PC-9 (cell line): ENCODE measurements at regions not wholly inside any gene's neighbourhood (a gene's known extent, or its start where the extent isn't known, plus 50 kb on each side); places are given as distances from the start of the nearest gene placed in this dataset.

ENCODE experiments used
- BruUV-seq: library from RNA; stranded (reverse); fragments of 400-500 nt; replicated peaks from 2 replicates; lab custom pipeline; 2021; lab: Mats Ljungman, UMichigan
- CTCF ChIA-PET: fragments of 300-600 bp; sonication (Branson Sonifier 250); formaldehyde crosslinking; loops from one replicate; lab custom pipeline; 2022; ENCODE audit warnings: antibody characterized with exemption; lab: Charles Lee
- POLR2A ChIA-PET: fragments of 300-600 bp; sonication (Branson Sonifier 250); formaldehyde crosslinking; loops from one replicate; lab custom pipeline; 2022; ENCODE audit warnings: antibody characterized with exemption; ENCODE audit not compliant: unreplicated experiment; lab: Charles Lee
- DNase-seq, 2 experiments: peaks; one replicate each; pipeline versions ENCODE4 v3.0.0 to v3.0.0-alpha.2; 2015 to 2022; ENCODE audit warnings: mixed read lengths in 1 of 2
- H2AFZ ChIP-seq: fragments of 200-600 bp; sonication (generic); 2 replicates; pipeline ENCODE4 v1.8.1; 2017; ENCODE audit warnings: antibody characterized with exemption
- H3F3A ChIP-seq: fragments of 200-600 bp; sonication (generic); 2 replicates; pipeline ENCODE4 v1.8.1; 2017; ENCODE audit warnings: antibody characterized with exemption, mild to moderate bottlenecking, low read depth; ENCODE audit not compliant: insufficient read depth
- H3K27ac ChIP-seq: fragments of 200-600 bp; sonication (generic); 2 replicates; pipeline ENCODE4 v1.6.1; 2016; ENCODE audit warnings: mixed run types
- H3K27me3 ChIP-seq: fragments of 200-600 bp; sonication (generic); 2 replicates; pipeline ENCODE4 v1.6.1; 2016; ENCODE audit warnings: low read depth, mixed run types; ENCODE audit not compliant: insufficient read depth
- H3K36me3 ChIP-seq: fragments of 200-600 bp; sonication (generic); 2 replicates; pipeline ENCODE4 v1.6.1; 2016; ENCODE audit warnings: low read depth, mixed run types
- H3K4me1 ChIP-seq: fragments of 200-600 bp; sonication (generic); replicated peaks from 2 replicates; pipeline ENCODE4 v1.6.1; 2016; ENCODE audit warnings: mixed run types; ENCODE audit not compliant: insufficient read depth
- H3K4me2 ChIP-seq: fragments of 200-600 bp; sonication (generic); 2 replicates; pipeline ENCODE4 v1.6.1; 2017; ENCODE audit warnings: mixed run types
- H3K4me3 ChIP-seq: fragments of 200-600 bp; sonication (generic); 2 replicates; pipeline ENCODE4 v1.6.1; 2016; ENCODE audit warnings: mixed run types
- H3K79me2 ChIP-seq: fragments of 200-600 bp; sonication (generic); 2 replicates; pipeline ENCODE4 v1.6.1; 2017; ENCODE audit warnings: low read depth, mixed run types
- H3K9me2 ChIP-seq: fragments of 200-600 bp; sonication (generic); 2 replicates; pipeline ENCODE4 v1.8.1; 2017; ENCODE audit warnings: mild to moderate bottlenecking; ENCODE audit not compliant: insufficient read depth
- H3K9me3 ChIP-seq: fragments of 200-600 bp; sonication (generic); 2 replicates; pipeline ENCODE4 v1.8.1; 2016; ENCODE audit warnings: low read depth; ENCODE audit not compliant: insufficient read depth
- H4K20me1 ChIP-seq: fragments of 200-600 bp; sonication (generic); 2 replicates; pipeline ENCODE4 v1.8.1; 2017; ENCODE audit not compliant: insufficient read depth
- EZH2 ChIP-seq: fragments of 200-600 bp; sonication (generic); IDR thresholded peaks from 2 replicates; pipeline ENCODE4 v1.8.0; 2017; ENCODE audit warnings: antibody characterized with exemption, low read depth
- intact Hi-C: fragments of 100-400 bp; cut with micrococcal nuclease; formaldehyde crosslinking; loops from one replicate; pipeline ENCODE4 v1.10.0; 2022; ENCODE audit not compliant: unreplicated experiment
- TF ChIP-seq, protein P1 (sequence below): fragments of 200-600 bp; sonication (generic); conservative IDR thresholded peaks from 2 replicates; pipeline ENCODE4 v1.6.1; 2017; ENCODE audit warnings: mixed run types, antibody characterized with exemption, mild to moderate bottlenecking, moderate library complexity

DNA sequence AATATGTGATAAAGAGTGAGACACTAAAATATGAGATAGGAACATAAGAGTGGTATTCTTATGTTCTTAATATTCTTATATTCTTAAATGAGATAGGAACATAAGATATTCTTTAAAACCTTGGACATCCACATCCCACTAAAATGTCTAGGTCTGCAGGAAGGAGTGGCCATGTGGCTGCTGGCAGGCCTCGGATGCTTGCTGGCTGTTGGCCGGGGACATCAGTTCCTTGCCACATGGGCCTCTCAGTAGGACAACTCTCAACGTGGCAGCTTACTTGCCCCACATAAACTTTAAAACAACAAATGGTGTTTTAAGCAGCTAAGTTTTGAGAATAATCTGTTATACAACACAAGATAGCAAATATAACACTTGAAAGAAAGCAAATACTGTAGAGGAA is 240.1 kb downstream of the CASP12 start:
- Histone ChIP-seq H3K27me3 (no peaks in the 10 kb centered on the region), H3K27ac (no peak overlapping the region), H3K4me2 (no peak overlapping the region), H3K9me2 (no peaks in the 10 kb centered on the region), H4K20me1 (no peaks in the 10 kb centered on the region), H3K9me3 (no peaks in the 10 kb centered on the region), H3K4me3 (no peak overlapping the region), H3K79me2 (no peaks in the 10 kb centered on the region), H2AFZ (no peak overlapping the region), H3F3A (no peaks in the 10 kb centered on the region), H3K4me1 (no peaks in the 10 kb centered on the region), H3K36me3 (no peaks in the 10 kb centered on the region)
- CTCF ChIA-PET, result no interaction called here
- POLR2A ChIA-PET, result no interaction called here
- no peak for TF ChIP-seq EZH2
- TF ChIP-seq, protein P1, sequence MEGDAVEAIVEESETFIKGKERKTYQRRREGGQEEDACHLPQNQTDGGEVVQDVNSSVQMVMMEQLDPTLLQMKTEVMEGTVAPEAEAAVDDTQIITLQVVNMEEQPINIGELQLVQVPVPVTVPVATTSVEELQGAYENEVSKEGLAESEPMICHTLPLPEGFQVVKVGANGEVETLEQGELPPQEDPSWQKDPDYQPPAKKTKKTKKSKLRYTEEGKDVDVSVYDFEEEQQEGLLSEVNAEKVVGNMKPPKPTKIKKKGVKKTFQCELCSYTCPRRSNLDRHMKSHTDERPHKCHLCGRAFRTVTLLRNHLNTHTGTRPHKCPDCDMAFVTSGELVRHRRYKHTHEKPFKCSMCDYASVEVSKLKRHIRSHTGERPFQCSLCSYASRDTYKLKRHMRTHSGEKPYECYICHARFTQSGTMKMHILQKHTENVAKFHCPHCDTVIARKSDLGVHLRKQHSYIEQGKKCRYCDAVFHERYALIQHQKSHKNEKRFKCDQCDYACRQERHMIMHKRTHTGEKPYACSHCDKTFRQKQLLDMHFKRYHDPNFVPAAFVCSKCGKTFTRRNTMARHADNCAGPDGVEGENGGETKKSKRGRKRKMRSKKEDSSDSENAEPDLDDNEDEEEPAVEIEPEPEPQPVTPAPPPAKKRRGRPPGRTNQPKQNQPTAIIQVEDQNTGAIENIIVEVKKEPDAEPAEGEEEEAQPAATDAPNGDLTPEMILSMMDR, result no peak
- BruUV-seq, result no TSS peak
- no peak for DNase-seq
- intact Hi-C loops, result no loop called here

DNA sequence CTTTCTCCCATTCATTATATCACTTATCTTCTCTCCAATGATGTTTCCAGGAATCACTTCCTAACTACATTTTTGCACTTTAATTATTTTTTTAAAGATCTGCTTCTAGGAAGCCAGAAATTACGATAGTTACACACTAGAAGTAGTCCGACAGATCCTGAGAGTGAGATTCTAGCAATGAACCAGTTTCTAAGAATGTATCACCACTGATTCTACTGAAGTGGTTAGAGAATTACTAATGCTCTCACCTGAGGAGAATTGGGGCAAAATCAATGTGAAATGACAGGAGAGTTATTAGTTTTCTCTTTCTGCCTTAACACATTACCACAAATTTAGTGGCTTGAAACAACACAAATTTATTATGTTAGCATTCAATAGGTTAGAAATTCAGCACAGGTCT is 241.2 kb downstream of the CASP12 start:
- H2AFZ ChIP-seq, result no peak overlapping the region
- intact Hi-C loops, result no loop called here
- CTCF ChIA-PET, result no interaction called here
- no peaks in the 10 kb centered on the region for H3K36me3 ChIP-seq
- DNase-seq, result no peak
- TF ChIP-seq EZH2, result no peak
- no peaks in the 10 kb centered on the region for H3K9me2 ChIP-seq
- H3F3A ChIP-seq, result no peaks in the 10 kb centered on the region; the same call in 1 of the 2 replicates
- no peaks in the 10 kb centered on the region for H3K27me3 ChIP-seq
- no peak overlapping the region for H3K4me2 ChIP-seq
- no TSS peak for BruUV-seq
- H3K79me2 ChIP-seq, result no peaks in the 10 kb centered on the region
- H3K27ac ChIP-seq, result no peak overlapping the region
- no peaks in the 10 kb centered on the region for H3K9me3 ChIP-seq
- no peak overlapping the region for H3K4me3 ChIP-seq
- POLR2A ChIA-PET, result no interaction called here
- H4K20me1 ChIP-seq, result no peaks in the 10 kb centered on the region
- H3K4me1 ChIP-seq, result no peaks in the 10 kb centered on the region

DNA sequence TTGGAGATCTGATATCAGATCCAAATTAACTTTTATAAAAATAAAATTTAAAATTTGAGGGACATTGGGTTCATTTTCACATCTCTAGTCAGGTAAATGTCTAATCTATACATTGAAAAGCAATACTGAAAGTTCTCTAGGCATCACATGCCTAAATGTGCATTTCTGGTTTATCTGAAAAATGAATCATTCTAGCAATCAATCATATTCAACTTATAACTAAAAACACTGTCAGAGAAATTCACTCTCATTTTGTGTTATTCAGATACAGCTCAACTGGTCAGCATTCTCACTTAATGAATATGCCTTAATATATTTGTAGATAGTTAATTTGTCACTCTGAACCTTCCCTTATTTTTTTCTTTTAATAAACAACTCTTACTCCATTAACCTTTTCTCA is 243.2 kb downstream of the CASP12 start:
- Histone ChIP-seq H3K27me3 (no peaks in the 10 kb centered on the region), H3K79me2 (no peaks in the 10 kb centered on the region), H3K36me3 (no peaks in the 10 kb centered on the region), H3K4me2 (no peak overlapping the region), H2AFZ (no peak overlapping the region), H3K4me1 (no peaks in the 10 kb centered on the region), H3K9me3 (no peaks in the 10 kb centered on the region), H3K9me2 (no peaks in the 10 kb centered on the region), H3K27ac (no peak overlapping the region), H3F3A (no peaks in the 10 kb centered on the region; the same call in 1 of the 2 replicates), H3K4me3 (no peak overlapping the region), H4K20me1 (no peaks in the 10 kb centered on the region)
- DNase-seq, result no peak
- intact Hi-C loops, result no loop called here
- no TSS peak for BruUV-seq
- TF ChIP-seq, protein P1, result no peak
- no peak for TF ChIP-seq EZH2
- CTCF ChIA-PET, result no interaction called here
- POLR2A ChIA-PET, result no interaction called here

DNA sequence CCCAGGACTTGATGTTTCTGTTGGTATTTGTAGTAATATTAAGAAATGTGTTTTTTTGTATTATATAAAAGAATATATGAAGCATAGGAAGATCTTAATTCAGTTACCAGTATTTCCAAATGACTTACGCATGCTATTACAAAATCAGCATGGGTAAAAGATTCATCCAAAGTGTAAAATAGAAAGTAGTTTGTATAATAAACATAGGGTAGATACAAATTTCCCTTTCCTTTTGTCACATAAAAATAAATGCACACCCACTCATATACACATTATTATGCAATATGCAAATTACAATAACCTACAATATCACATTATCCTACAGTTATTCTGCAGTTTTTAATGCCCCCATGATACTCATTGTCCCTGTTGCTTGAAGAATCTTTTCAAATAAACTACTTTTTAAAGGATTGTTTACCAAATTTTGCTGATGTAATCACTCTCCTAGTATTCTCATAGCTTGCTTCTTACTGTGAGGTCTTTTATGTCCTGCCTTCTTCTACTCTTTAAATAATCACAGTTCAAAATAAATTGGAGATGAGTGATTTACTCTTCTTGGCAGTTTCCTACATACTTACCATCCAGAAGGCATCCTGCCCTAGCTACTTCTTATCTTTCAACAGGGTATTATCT is 244.0 kb downstream of the CASP12 start:
- Histone ChIP-seq H3K27me3 (no peaks in the 10 kb centered on the region), H3K9me3 (no peaks in the 10 kb centered on the region), H3F3A (no peaks in the 10 kb centered on the region; the same call in 1 of the 2 replicates), H3K4me2 (no peak overlapping the region), H3K27ac (no peak overlapping the region), H2AFZ (no peak overlapping the region), H3K4me1 (no peaks in the 10 kb centered on the region), H3K9me2 (no peaks in the 10 kb centered on the region), H3K4me3 (no peak overlapping the region), H3K36me3 (no peaks in the 10 kb centered on the region), H4K20me1 (no peaks in the 10 kb centered on the region), H3K79me2 (no peaks in the 10 kb centered on the region)
- no peak for TF ChIP-seq EZH2
- TF ChIP-seq, protein P1, result no peak
- ChIA-PET CTCF (no interaction called here), POLR2A (no interaction called here)
- BruUV-seq, result no TSS peak
- DNase-seq, result no peak
- intact Hi-C loops, result no loop called here
